IPS-18a (cell line): ENCODE measurements at regions not wholly inside any gene's neighbourhood (a gene's known extent, or its start where the extent isn't known, plus 50 kb on each side); places are given as distances from the start of the nearest gene placed in this dataset.
"Not testable (repeated sequence)": the region's sequence is repeated elsewhere in the genome, so short reads cannot be mapped to it uniquely, and the experiment has no call there.

ENCODE experiments used
- H3K27ac ChIP-seq: one replicate; pipeline ENCODE4 v1.5.1; 2013; ENCODE audit warnings: low read length
- H3K27me3 ChIP-seq: one replicate; pipeline ENCODE4 v1.6.1; 2013; ENCODE audit warnings: mild to moderate bottlenecking, low read length; ENCODE audit not compliant: control insufficient read depth, insufficient read depth
- H3K36me3 ChIP-seq: one replicate; pipeline ENCODE4 v1.6.1; 2013; ENCODE audit warnings: low read depth, low read length; ENCODE audit not compliant: control insufficient read depth
- H3K4me1 ChIP-seq: one replicate; pipeline ENCODE4 v1.6.1; 2013; ENCODE audit warnings: low read depth, low read length; ENCODE audit not compliant: control insufficient read depth
- H3K4me3 ChIP-seq: one replicate; pipeline ENCODE4 v1.5.1; 2013; ENCODE audit warnings: low read length
- H3K9ac ChIP-seq: one replicate; pipeline ENCODE4 v1.6.1; 2013; ENCODE audit warnings: mild to moderate bottlenecking, low read length, moderate library complexity
- H3K9me3 ChIP-seq: one replicate; pipeline ENCODE4 v1.6.1; 2013; ENCODE audit warnings: low read depth, low read length; ENCODE audit not compliant: control insufficient read depth

GRCh38 chr3:76300746-76301145 is 515.4 kb upstream of the ZNF717 start:
- Histone ChIP-seq H3K27me3 (no peaks in the 10 kb centered on the region), H3K27ac (no peak overlapping the region), H3K4me3 (no peak overlapping the region), H3K9ac (no peak overlapping the region), H3K4me1 (no peaks in the 10 kb centered on the region), H3K9me3 (no peaks in the 10 kb centered on the region), H3K36me3 (no peaks in the 10 kb centered on the region)

GRCh38 chr3:76307556-76307955 is 522.2 kb upstream of the ZNF717 start:
- Histone ChIP-seq H3K4me1 (no peaks in the 10 kb centered on the region), H3K9me3 (no peaks in the 10 kb centered on the region), H3K9ac (no peak overlapping the region), H3K27me3 (no peaks in the 10 kb centered on the region), H3K36me3 (no peaks in the 10 kb centered on the region), H3K27ac (no peak overlapping the region), H3K4me3 (no peak overlapping the region)

- Histone ChIP-seq H3K4me1 (no peaks in the 10 kb centered on the region), H3K27ac (no peak overlapping the region), H3K9me3 (no peaks in the 10 kb centered on the region), H3K9ac (no peak overlapping the region), H3K4me3 (no peak overlapping the region), H3K36me3 (no peaks in the 10 kb centered on the region), H3K27me3 (no peaks in the 10 kb centered on the region)
Measured at GRCh38 chr3:76308541-76308940, 523.2 kb upstream of the ZNF717 start.

- Histone ChIP-seq H3K4me3 (no peak overlapping the region), H3K9ac (no peak overlapping the region), H3K9me3 (no peaks in the 10 kb centered on the region)
Measured at GRCh38 chr3:76310089-76310488, 524.7 kb upstream of the ZNF717 start.

GRCh38 chr3:76310667-76311066 is 525.3 kb upstream of the ZNF717 start:
- Histone ChIP-seq H3K9ac (no peak overlapping the region), H3K9me3 (peaks cover 2% of the 10 kb centered on the region), H3K27me3 (no peaks in the 10 kb centered on the region), H3K4me1 (no peaks in the 10 kb centered on the region), H3K36me3 (no peaks in the 10 kb centered on the region), H3K4me3 (no peak overlapping the region), H3K27ac (no peak overlapping the region)

More at GRCh38 chr3:76310089-76310488, 524.7 kb upstream of the ZNF717 start:
- H3K4me1 ChIP-seq = no peaks in the 10 kb centered on the region
- H3K27me3 ChIP-seq = no peaks in the 10 kb centered on the region
- H3K36me3 ChIP-seq = no peaks in the 10 kb centered on the region
- H3K27ac ChIP-seq = no peak overlapping the region

GRCh38 chr3:76311941-76312340 is 526.6 kb upstream of the ZNF717 start:
- Histone ChIP-seq H3K4me1 (no peaks in the 10 kb centered on the region), H3K27ac (no peak overlapping the region), H3K4me3 (no peak overlapping the region), H3K9me3 (peaks cover 3% of the 10 kb centered on the region), H3K36me3 (no peaks in the 10 kb centered on the region), H3K9ac (no peak overlapping the region), H3K27me3 (no peaks in the 10 kb centered on the region)

- not testable (repeated sequence) for H3K27ac ChIP-seq, H3K27me3 ChIP-seq, H3K4me3 ChIP-seq, H3K9me3 ChIP-seq, H3K9ac ChIP-seq, H3K4me1 ChIP-seq, H3K36me3 ChIP-seq
Measured at GRCh38 chr3:76315906-76316305, 530.6 kb upstream of the ZNF717 start.

GRCh38 chr3:76321614-76322013 is 536.3 kb upstream of the ZNF717 start:
- H3K9ac ChIP-seq = no peak overlapping the region
- H3K4me3 ChIP-seq = no peak overlapping the region
- no peaks in the 10 kb centered on the region for H3K36me3 ChIP-seq
- no peak overlapping the region for H3K27ac ChIP-seq
- H3K4me1 ChIP-seq = no peaks in the 10 kb centered on the region
- no peaks in the 10 kb centered on the region for H3K9me3 ChIP-seq
- H3K27me3 ChIP-seq = no peaks in the 10 kb centered on the region

GRCh38 chr3:76324101-76324500 is 538.8 kb upstream of the ZNF717 start:
- H3K9ac ChIP-seq = no peak overlapping the region
- H3K27me3 ChIP-seq = no peaks in the 10 kb centered on the region

GRCh38 chr3:76345878-76346277 is 560.5 kb upstream of the ZNF717 start:
- no peaks in the 10 kb centered on the region for H3K4me1 ChIP-seq
- H3K9ac ChIP-seq = no peak overlapping the region
- no peak overlapping the region for H3K27ac ChIP-seq
- no peaks in the 10 kb centered on the region for H3K36me3 ChIP-seq
- no peak overlapping the region for H3K4me3 ChIP-seq
- no peaks in the 10 kb centered on the region for H3K9me3 ChIP-seq
- no peaks in the 10 kb centered on the region for H3K27me3 ChIP-seq

More at GRCh38 chr3:76324101-76324500, 538.8 kb upstream of the ZNF717 start:
- Histone ChIP-seq H3K27ac (no peak overlapping the region), H3K4me3 (no peak overlapping the region), H3K9me3 (no peaks in the 10 kb centered on the region), H3K4me1 (no peaks in the 10 kb centered on the region), H3K36me3 (no peaks in the 10 kb centered on the region)

GRCh38 chr3:76346690-76347089 is 561.3 kb upstream of the ZNF717 start:
- Histone ChIP-seq H3K9ac (no peak overlapping the region), H3K27ac (no peak overlapping the region), H3K9me3 (no peaks in the 10 kb centered on the region), H3K4me1 (no peaks in the 10 kb centered on the region), H3K4me3 (no peak overlapping the region), H3K27me3 (no peaks in the 10 kb centered on the region), H3K36me3 (no peaks in the 10 kb centered on the region)

- no peak overlapping the region for H3K9ac ChIP-seq
- no peaks in the 10 kb centered on the region for H3K9me3 ChIP-seq
- no peaks in the 10 kb centered on the region for H3K27me3 ChIP-seq
- no peak overlapping the region for H3K27ac ChIP-seq
- H3K36me3 ChIP-seq = no peaks in the 10 kb centered on the region
- H3K4me3 ChIP-seq = no peak overlapping the region
- H3K4me1 ChIP-seq = peaks cover 25% of the 10 kb centered on the region
Measured at GRCh38 chr3:76349715-76350480, 564.5 kb upstream of the ZNF717 start.
